GM18873 (cell line): ENCODE measurements at regions not wholly inside any gene's neighbourhood (a gene's known extent, or its start where the extent isn't known, plus 50 kb on each side); places are given as distances from the start of the nearest gene placed in this dataset.

Experiments used
- ATAC-seq: cut with Tn5 transposase; IDR thresholded peaks from one replicate; pipeline ENCODE4 v1.9.1; 2021; ENCODE audit warnings: mild to moderate bottlenecking, moderate library complexity, moderate number of reproducible peaks; ENCODE audit not compliant: unreplicated experiment, low FRiP score

GRCh38 chr20:1811621-1812498 lies 83.3 kb upstream of the SIRPA start:
- ATAC-seq: no peak

GRCh38 chr20:1810926-1811620 lies 84.1 kb upstream of the SIRPA start:
- ATAC-seq: no peak

- ATAC-seq: no peak
Observed at GRCh38 chr20:1810572-1810925, 84.7 kb upstream of the SIRPA start.

GRCh38 chr20:1809611-1810510 lies 85.3 kb upstream of the SIRPA start:
- ATAC-seq: no peak

- ATAC-seq: no peak
Observed at GRCh38 chr20:1809131-1809572, 86.1 kb upstream of the SIRPA start.

GRCh38 chr20:1808101-1808500 lies 87.1 kb upstream of the SIRPA start:
- ATAC-seq: no peak

- no peak for ATAC-seq
Observed at GRCh38 chr20:1807394-1807793, 87.8 kb upstream of the SIRPA start.

- no peak for ATAC-seq
Observed at GRCh38 chr20:1806456-1806855, 88.8 kb upstream of the SIRPA start.

GRCh38 chr20:1805816-1806215 lies 89.4 kb upstream of the SIRPA start:
- no peak for ATAC-seq

GRCh38 chr20:1805161-1805581 lies 90.0 kb upstream of the SIRPA start:
- no peak for ATAC-seq

GRCh38 chr20:1804554-1804956 lies 90.7 kb upstream of the SIRPA start:
- ATAC-seq: no peak

GRCh38 chr20:1803932-1804501 lies 91.2 kb upstream of the SIRPA start:
- no peak for ATAC-seq

- ATAC-seq: no peak
Observed at GRCh38 chr20:1803061-1803931, 91.9 kb upstream of the SIRPA start.

- no peak for ATAC-seq
Observed at GRCh38 chr20:1802385-1803060, 92.7 kb upstream of the SIRPA start.

- no peak for ATAC-seq
Observed at GRCh38 chr20:1801929-1802306, 93.3 kb upstream of the SIRPA start.

- no peak for ATAC-seq
Observed at GRCh38 chr20:1801225-1801928, 93.8 kb upstream of the SIRPA start.

- no peak for ATAC-seq
Observed at GRCh38 chr20:1800777-1801176, 94.4 kb upstream of the SIRPA start.

GRCh38 chr20:1800180-1800579 lies 95.0 kb upstream of the SIRPA start:
- ATAC-seq: no peak
